CD14-positive monocyte (primary cell): ENCODE measurements at regions not wholly inside any gene's neighbourhood (a gene's known extent, or its start where the extent isn't known, plus 50 kb on each side); places are given as distances from the start of the nearest gene placed in this dataset.

Source experiments
- DNase-seq, 3 donors: peaks; one replicate each; pipeline ENCODE4 v3.0.0-alpha.2; 2011 to 2022
- H2AFZ ChIP-seq: 2 replicates; pipeline ENCODE4 v1.6.0; 2012; ENCODE audit warnings: mild to moderate bottlenecking, low read depth, low read length, inconsistent platforms; ENCODE audit not compliant: insufficient read depth, poor library complexity, severe bottlenecking
- H3K27ac ChIP-seq, 2 donors: 1 replicate in 1 of 2; 2 replicates in 1 of 2; pipeline ENCODE4 v1.5.1; 2012 to 2013; ENCODE audit warnings: low read length in 2 of 2, control low read depth in 1 of 2, inconsistent platforms in 1 of 2, low read depth in 1 of 2, mild to moderate bottlenecking in 1 of 2
- H3K27me3 ChIP-seq, 2 donors: one replicate each; pipeline versions ENCODE4 v1.6.0 to v1.6.1; 2011 to 2013; ENCODE audit warnings: low read length in 2 of 2; ENCODE audit not compliant: control insufficient read depth in 2 of 2, insufficient read depth in 2 of 2
- H3K36me3 ChIP-seq, 2 donors: replicated peaks in 1 of 2; 1 replicate in 1 of 2; 2 replicates in 1 of 2; pipeline versions ENCODE4 v1.5.1 to v1.6.1; 2012 to 2013; ENCODE audit warnings: low read length in 2 of 2, control low read depth in 1 of 2, inconsistent platforms in 1 of 2, mild to moderate bottlenecking in 1 of 2; ENCODE audit not compliant: insufficient read depth in 2 of 2, control insufficient read depth in 1 of 2
- H3K4me1 ChIP-seq, 2 donors: 1 replicate in 1 of 2; 2 replicates in 1 of 2; pipeline versions ENCODE4 v1.5.1 to v1.6.1; 2012 to 2013; ENCODE audit warnings: low read length in 2 of 2, control low read depth in 1 of 2, inconsistent platforms in 1 of 2, mild to moderate bottlenecking in 1 of 2, moderate library complexity in 1 of 2; ENCODE audit not compliant: insufficient read depth in 2 of 2, control insufficient read depth in 1 of 2
- H3K4me2 ChIP-seq: replicated peaks from 2 replicates; pipeline ENCODE3; 2012; ENCODE audit warnings: low read length, moderate library complexity, mild to moderate bottlenecking; ENCODE audit not compliant: poor library complexity, severe bottlenecking; ENCODE audit errors: extremely low read depth
- H3K4me3 ChIP-seq, 3 experiments: fragments of 200-600 bp in 1 of 3; sonication (generic) in 1 of 3; replicated peaks in 1 of 3; 1 replicate in 2 of 3; 2 replicates in 1 of 3; pipeline ENCODE4 v1.5.1; 2011 to 2013; ENCODE audit warnings: low read length in 3 of 3, mild to moderate bottlenecking in 3 of 3, control low read depth in 2 of 3, low read depth in 2 of 3, inconsistent platforms in 1 of 3, moderate library complexity in 1 of 3
- H3K79me2 ChIP-seq: 2 replicates; pipeline ENCODE4 v1.6.0; 2012; ENCODE audit warnings: mild to moderate bottlenecking, control low read depth, inconsistent platforms, low read length, moderate library complexity; ENCODE audit not compliant: insufficient read depth
- H3K9ac ChIP-seq: 2 replicates; pipeline ENCODE4 v1.6.0; 2017; ENCODE audit warnings: low read length, mild to moderate bottlenecking; ENCODE audit not compliant: insufficient read depth, poor library complexity, severe bottlenecking
- H3K9me3 ChIP-seq, 2 donors: replicated peaks in 1 of 2; 1 replicate in 1 of 2; 2 replicates in 1 of 2; pipeline versions ENCODE4 v1.5.1 to v1.6.1; 2012 to 2013; ENCODE audit warnings: low read length in 2 of 2, control low read depth in 1 of 2; ENCODE audit not compliant: control insufficient read depth in 1 of 2, insufficient read depth in 1 of 2
- H4K20me1 ChIP-seq: 2 replicates; pipeline ENCODE4 v1.6.0; 2012; ENCODE audit warnings: mild to moderate bottlenecking, low read length, control low read depth, moderate library complexity; ENCODE audit not compliant: insufficient read depth
- H3K27ac Mint-ChIP-seq, 7 donors: one replicate each; pipeline ENCODE4 v1.8.0; 2020; ENCODE audit warnings: mild to moderate bottlenecking in 7 of 7, mixed read lengths in 7 of 7, moderate library complexity in 6 of 7, inconsistent platforms in 2 of 7
- H3K27me3 Mint-ChIP-seq, 3 donors: one replicate each; pipeline ENCODE4 v1.8.0; 2021 to 2022; ENCODE audit warnings: low read depth in 3 of 3, mild to moderate bottlenecking in 3 of 3, mixed read lengths in 3 of 3, moderate library complexity in 3 of 3, inconsistent platforms in 1 of 3
- H3K36me3 Mint-ChIP-seq, 2 donors: one replicate each; pipeline ENCODE4 v1.8.0; 2020; ENCODE audit warnings: mixed read lengths in 2 of 2, inconsistent platforms in 1 of 2, mild to moderate bottlenecking in 1 of 2
- H3K4me1 Mint-ChIP-seq: one replicate; pipeline ENCODE4 v1.8.0; 2020; ENCODE audit warnings: mild to moderate bottlenecking, mixed read lengths
- H3K4me3 Mint-ChIP-seq, 2 donors: one replicate each; pipeline ENCODE4 v1.8.0; 2020; ENCODE audit warnings: mild to moderate bottlenecking in 2 of 2, mixed read lengths in 2 of 2, moderate library complexity in 1 of 2
- H3K9me3 Mint-ChIP-seq, 7 donors: one replicate each; pipeline ENCODE4 v1.8.0; 2020 to 2022; ENCODE audit warnings: mixed read lengths in 7 of 7, mild to moderate bottlenecking in 6 of 7, moderate library complexity in 6 of 7, inconsistent platforms in 2 of 7
- WGBS: methylation state at CpG from one replicate; pipeline ENCODE4 v1.1.5; 2013; ENCODE audit warnings: missing lambda C conversion rate; ENCODE audit not compliant: insufficient coverage; 5-methylcytosine and 5-hydroxymethylcytosine counted together
- intact Hi-C, 2 donors: fragments of 100-400 bp; cut with micrococcal nuclease; formaldehyde crosslinking; loops; one replicate each; pipeline versions ENCODE4 v1.15.0 to v1.15.1; 2023
- TF ChIP-seq, protein P1 (sequence below): fragments of 200-600 bp; IDR thresholded peaks from one replicate; pipeline ENCODE4 v1.8.0; 2022; ENCODE audit warnings: antibody characterized with exemption, mild to moderate bottlenecking

DNA sequence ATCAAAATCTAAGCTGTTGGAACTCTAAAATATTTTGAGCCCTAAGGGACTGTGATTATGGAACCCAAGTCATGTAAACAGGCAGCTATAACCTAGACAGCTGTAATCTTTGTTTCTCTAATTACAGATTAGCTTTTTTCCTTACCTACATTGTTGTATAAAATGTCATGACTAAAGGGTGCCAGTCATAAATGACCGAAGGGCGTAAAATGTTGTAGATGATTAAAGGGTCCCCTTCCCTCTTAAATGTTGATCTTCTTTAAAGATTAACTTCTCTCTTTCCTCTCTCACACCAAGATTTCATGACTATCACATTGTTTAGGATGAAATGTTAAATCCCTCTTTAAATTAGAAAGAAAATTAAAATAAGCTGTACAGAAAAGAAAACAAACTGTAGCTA, 659.4 kb upstream of the NR3C2 start:
- Histone ChIP-seq H2AFZ (no peak overlapping the region), H3K9me3 (peaks cover 10% of the 10 kb centered on the region in 2 donors), H3K4me1 (no peaks in the 10 kb centered on the region), H3K4me2 (no peak overlapping the region), H3K4me3 (no peak overlapping the region), H4K20me1 (no peaks in the 10 kb centered on the region), H3K79me2 (no peaks in the 10 kb centered on the region), H3K9ac (no peak overlapping the region), H3K27me3 (no peaks in the 10 kb centered on the region), H3K36me3 (no peaks in the 10 kb centered on the region), H3K27ac (no peak overlapping the region)
- intact Hi-C loops, result no loop called here
- Mint-ChIP-seq H3K36me3 (no peaks in the 10 kb centered on the region), H3K27me3 (peaks cover 0 to 1% (median 0%) of the 10 kb centered on the region in 3 donors), H3K9me3 (peaks cover 0 to 8% (median 5%) of the 10 kb centered on the region in 7 donors), H3K4me1 (no peaks in the 10 kb centered on the region), H3K4me3 (no peak overlapping the region), H3K27ac (no peak overlapping the region)
- DNase-seq, result no peak
- no CpG with 5 or more reads among the region's 2 CpGs for WGBS
- TF ChIP-seq, protein P1, sequence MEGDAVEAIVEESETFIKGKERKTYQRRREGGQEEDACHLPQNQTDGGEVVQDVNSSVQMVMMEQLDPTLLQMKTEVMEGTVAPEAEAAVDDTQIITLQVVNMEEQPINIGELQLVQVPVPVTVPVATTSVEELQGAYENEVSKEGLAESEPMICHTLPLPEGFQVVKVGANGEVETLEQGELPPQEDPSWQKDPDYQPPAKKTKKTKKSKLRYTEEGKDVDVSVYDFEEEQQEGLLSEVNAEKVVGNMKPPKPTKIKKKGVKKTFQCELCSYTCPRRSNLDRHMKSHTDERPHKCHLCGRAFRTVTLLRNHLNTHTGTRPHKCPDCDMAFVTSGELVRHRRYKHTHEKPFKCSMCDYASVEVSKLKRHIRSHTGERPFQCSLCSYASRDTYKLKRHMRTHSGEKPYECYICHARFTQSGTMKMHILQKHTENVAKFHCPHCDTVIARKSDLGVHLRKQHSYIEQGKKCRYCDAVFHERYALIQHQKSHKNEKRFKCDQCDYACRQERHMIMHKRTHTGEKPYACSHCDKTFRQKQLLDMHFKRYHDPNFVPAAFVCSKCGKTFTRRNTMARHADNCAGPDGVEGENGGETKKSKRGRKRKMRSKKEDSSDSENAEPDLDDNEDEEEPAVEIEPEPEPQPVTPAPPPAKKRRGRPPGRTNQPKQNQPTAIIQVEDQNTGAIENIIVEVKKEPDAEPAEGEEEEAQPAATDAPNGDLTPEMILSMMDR, result no peak

GRCh38 chr4:149095811-149096210, 653.6 kb upstream of the NR3C2 start:
- Mint-ChIP-seq H3K36me3 (no peaks in the 10 kb centered on the region), H3K4me3 (no peak overlapping the region), H3K27ac (no peak overlapping the region), H3K9me3 (peaks cover 2 to 22% (median 15%) of the 10 kb centered on the region in 7 donors), H3K4me1 (no peaks in the 10 kb centered on the region), H3K27me3 (no peaks in the 10 kb centered on the region)
- Histone ChIP-seq H3K9me3 (peaks cover 0 to 9% of the 10 kb centered on the region in 2 donors), H3K4me3 (no peak overlapping the region), H3K4me1 (no peaks in the 10 kb centered on the region), H2AFZ (no peak overlapping the region), H3K4me2 (no peak overlapping the region), H4K20me1 (no peaks in the 10 kb centered on the region), H3K27me3 (no peaks in the 10 kb centered on the region), H3K9ac (no peak overlapping the region), H3K27ac (no peak overlapping the region), H3K36me3 (no peaks in the 10 kb centered on the region), H3K79me2 (no peaks in the 10 kb centered on the region)
- TF ChIP-seq, protein P1, result no peak
- intact Hi-C loops, result no loop called here
- no peak for DNase-seq
- no CpG with 5 or more reads among the region's 1 CpG for WGBS
